Keratinocyte (primary cell): ENCODE measurements at regions not wholly inside any gene's neighbourhood (a gene's known extent, or its start where the extent isn't known, plus 50 kb on each side); places are given as distances from the start of the nearest gene placed in this dataset.

Experiments used
- DNase-seq: peaks from one replicate; pipeline ENCODE4 v3.0.0-alpha.2; 2011; ENCODE audit warnings: low read depth, missing footprints, low spot score
- FAIRE-seq: peaks from 2 replicates; lab custom pipeline; 2011; peaks lifted over from hg19 to GRCh38; lab: Jason Lieb, UNC
- H2AFZ ChIP-seq: 2 replicates; pipeline ENCODE4 v1.6.0; 2012; ENCODE audit warnings: low read length, control low read depth, inconsistent platforms; ENCODE audit not compliant: control insufficient read depth
- H3K27ac ChIP-seq: 2 replicates; pipeline ENCODE4 v1.5.1; 2011; ENCODE audit warnings: low read length; ENCODE audit not compliant: control insufficient read depth, insufficient read depth
- H3K27me3 ChIP-seq: 3 replicates; pipeline ENCODE4 v1.6.0; 2011; ENCODE audit warnings: low read length; ENCODE audit not compliant: control insufficient read depth, insufficient read depth; ENCODE audit errors: extremely low read depth
- H3K36me3 ChIP-seq, 2 experiments: 2 replicates in 1 of 2; 3 replicates in 1 of 2; pipeline ENCODE4 v1.5.1; 2011; ENCODE audit warnings: low read length in 2 of 2, mild to moderate bottlenecking in 1 of 2; ENCODE audit not compliant: control insufficient read depth in 2 of 2, insufficient read depth in 2 of 2; ENCODE audit errors: extremely low read depth in 1 of 2
- H3K4me1 ChIP-seq: 3 replicates; pipeline ENCODE4 v1.5.1; 2011; ENCODE audit warnings: low read length; ENCODE audit not compliant: control insufficient read depth, insufficient read depth; ENCODE audit errors: extremely low read depth
- H3K4me2 ChIP-seq: 3 replicates; pipeline ENCODE4 v1.6.0; 2011; ENCODE audit warnings: low read depth, low read length; ENCODE audit not compliant: control insufficient read depth, insufficient read depth; ENCODE audit errors: extremely low read depth
- H3K4me3 ChIP-seq, 3 experiments: fragments of 200-600 bp in 1 of 3; sonication (generic) in 1 of 3; 2 replicates in 2 of 3; 3 replicates in 1 of 3; pipeline ENCODE4 v1.5.1; 2011 to 2016; ENCODE audit warnings: low read length in 3 of 3, mild to moderate bottlenecking in 3 of 3, control low read depth in 2 of 3, inconsistent platforms in 1 of 3, low read depth in 1 of 3, mixed read lengths in 1 of 3, mixed run types in 1 of 3, moderate library complexity in 1 of 3; ENCODE audit not compliant: control insufficient read depth in 2 of 3, insufficient read depth in 2 of 3; ENCODE audit errors: extremely low read depth in 1 of 3
- H3K79me2 ChIP-seq: 2 replicates; pipeline ENCODE4 v1.6.0; 2012; ENCODE audit warnings: low read length; ENCODE audit not compliant: control insufficient read depth, insufficient read depth
- H3K9ac ChIP-seq: 3 replicates; pipeline ENCODE4 v1.6.0; 2011; ENCODE audit warnings: low read length; ENCODE audit not compliant: control insufficient read depth, insufficient read depth; ENCODE audit errors: extremely low read depth
- H3K9me1 ChIP-seq: 3 replicates; pipeline ENCODE4 v1.6.0; 2011; ENCODE audit warnings: low read length; ENCODE audit not compliant: control insufficient read depth, insufficient read depth; ENCODE audit errors: extremely low read depth
- H3K9me3 ChIP-seq: 2 replicates; pipeline ENCODE4 v1.5.1; 2012; ENCODE audit warnings: low read depth, low read length; ENCODE audit not compliant: control insufficient read depth
- H4K20me1 ChIP-seq: 3 replicates; pipeline ENCODE4 v1.6.0; 2011; ENCODE audit warnings: low read length; ENCODE audit not compliant: control insufficient read depth, insufficient read depth; ENCODE audit errors: extremely low read depth
- EZH2 ChIP-seq: IDR thresholded peaks from one replicate; pipeline ENCODE4 v1.6.1; 2012; ENCODE audit warnings: inconsistent platforms, mild to moderate bottlenecking, low read length, moderate library complexity
- dilution Hi-C: fragments of 300-500 bp; cut with MboI; formaldehyde crosslinking; loops from one replicate; pipeline ENCODE4 v1.7.0; 2020; ENCODE audit warnings: low sequenced_read_pairs; ENCODE audit not compliant: extremely low pct_ligation_motif_present
- TF ChIP-seq, protein P1 (sequence below), 3 experiments: IDR thresholded peaks in 1 of 3; conservative IDR thresholded peaks in 1 of 3; optimal IDR thresholded peaks in 1 of 3; 2 replicates in 2 of 3; 3 replicates in 1 of 3; pipeline versions ENCODE3 to v1.5.1; 2011; ENCODE audit warnings: low read length in 3 of 3, mild to moderate bottlenecking in 3 of 3, moderate library complexity in 2 of 3, control low read depth in 1 of 3, inconsistent platforms in 1 of 3; ENCODE audit not compliant: insufficient read depth in 2 of 3; ENCODE audit errors: extremely low read depth in 1 of 3

DNA sequence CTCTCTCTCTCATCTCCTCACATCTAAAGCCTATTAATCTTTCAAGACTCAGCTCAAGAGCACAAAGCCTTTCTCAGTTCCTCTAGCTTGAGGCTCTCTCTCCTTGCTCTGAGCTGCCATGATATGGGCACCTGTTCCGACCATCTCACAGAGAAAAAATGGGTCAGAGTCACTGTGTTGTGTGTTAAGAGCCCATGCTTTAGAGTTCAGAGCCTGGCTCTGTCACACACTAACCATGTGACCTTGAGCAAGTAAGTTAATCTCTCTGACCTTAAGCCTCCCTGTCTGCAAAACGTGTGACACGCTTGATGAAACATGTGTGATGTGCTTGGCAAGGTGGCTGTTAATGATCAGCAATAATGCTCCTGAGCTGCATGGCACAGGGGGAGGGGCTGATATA, 245.2 kb downstream of the DLEU7 start:
- H4K20me1 ChIP-seq, result no peaks in the 10 kb centered on the region
- no peaks in the 10 kb centered on the region for H3K9me1 ChIP-seq
- no peaks in the 10 kb centered on the region for H3K79me2 ChIP-seq
- no peak for DNase-seq
- no peak overlapping the region for H3K4me2 ChIP-seq
- no peak overlapping the region for H3K27ac ChIP-seq
- H3K4me3 ChIP-seq, result no peak overlapping the region
- H3K9me3 ChIP-seq, result no peaks in the 10 kb centered on the region
- dilution Hi-C loops, result no loop called here
- H3K4me1 ChIP-seq, result no peaks in the 10 kb centered on the region
- no peaks in the 10 kb centered on the region for H3K27me3 ChIP-seq
- TF ChIP-seq EZH2, result no peak
- TF ChIP-seq, protein P1, sequence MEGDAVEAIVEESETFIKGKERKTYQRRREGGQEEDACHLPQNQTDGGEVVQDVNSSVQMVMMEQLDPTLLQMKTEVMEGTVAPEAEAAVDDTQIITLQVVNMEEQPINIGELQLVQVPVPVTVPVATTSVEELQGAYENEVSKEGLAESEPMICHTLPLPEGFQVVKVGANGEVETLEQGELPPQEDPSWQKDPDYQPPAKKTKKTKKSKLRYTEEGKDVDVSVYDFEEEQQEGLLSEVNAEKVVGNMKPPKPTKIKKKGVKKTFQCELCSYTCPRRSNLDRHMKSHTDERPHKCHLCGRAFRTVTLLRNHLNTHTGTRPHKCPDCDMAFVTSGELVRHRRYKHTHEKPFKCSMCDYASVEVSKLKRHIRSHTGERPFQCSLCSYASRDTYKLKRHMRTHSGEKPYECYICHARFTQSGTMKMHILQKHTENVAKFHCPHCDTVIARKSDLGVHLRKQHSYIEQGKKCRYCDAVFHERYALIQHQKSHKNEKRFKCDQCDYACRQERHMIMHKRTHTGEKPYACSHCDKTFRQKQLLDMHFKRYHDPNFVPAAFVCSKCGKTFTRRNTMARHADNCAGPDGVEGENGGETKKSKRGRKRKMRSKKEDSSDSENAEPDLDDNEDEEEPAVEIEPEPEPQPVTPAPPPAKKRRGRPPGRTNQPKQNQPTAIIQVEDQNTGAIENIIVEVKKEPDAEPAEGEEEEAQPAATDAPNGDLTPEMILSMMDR (optimal IDR thresholded peaks at IDR 0.05 in 1 of 3, IDR thresholded peaks at IDR 0.05 in 1 of 3, conservative IDR thresholded peaks at IDR 0.05 in 1 of 3; ENCODE audit: extremely low read depth in 1 of 3, insufficient read depth in 2 of 3, low read length in 3 of 3), result no peak
- no peak overlapping the region for H2AFZ ChIP-seq
- no peak overlapping the region for H3K9ac ChIP-seq
- no peaks in the 10 kb centered on the region for H3K36me3 ChIP-seq
- FAIRE-seq, result no peak

DNA sequence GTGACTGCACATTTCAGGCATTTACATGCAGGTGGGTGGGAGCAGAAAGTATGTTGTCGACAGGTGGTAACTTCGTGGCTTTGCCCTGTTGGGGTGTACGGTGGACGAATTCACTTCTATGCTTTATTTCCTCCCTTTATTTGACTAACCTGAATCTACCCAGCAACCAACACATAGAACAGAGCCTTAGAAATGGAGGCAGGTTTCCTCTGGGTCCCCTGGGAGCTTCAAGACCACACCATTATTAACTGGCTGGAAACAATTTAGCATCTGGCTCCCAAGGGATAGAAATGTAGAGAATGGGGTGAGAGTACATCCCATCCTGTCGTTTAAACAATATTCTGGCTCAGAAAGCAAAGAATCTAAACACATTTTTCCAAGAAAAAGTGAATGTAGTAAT, 244.4 kb downstream of the DLEU7 start:
- dilution Hi-C loops, result no loop called here
- Histone ChIP-seq H4K20me1 (no peaks in the 10 kb centered on the region), H3K4me1 (no peaks in the 10 kb centered on the region), H3K9me1 (no peaks in the 10 kb centered on the region), H3K9ac (no peak overlapping the region), H3K4me3 (no peak overlapping the region), H3K27ac (no peak overlapping the region), H3K4me2 (no peak overlapping the region), H3K9me3 (no peaks in the 10 kb centered on the region), H2AFZ (no peak overlapping the region), H3K79me2 (no peaks in the 10 kb centered on the region), H3K27me3 (no peaks in the 10 kb centered on the region), H3K36me3 (no peaks in the 10 kb centered on the region)
- FAIRE-seq (no peak), DNase-seq (no peak)
- TF ChIP-seq, protein P1 (optimal IDR thresholded peaks at IDR 0.05 in 1 of 3, IDR thresholded peaks at IDR 0.05 in 1 of 3, conservative IDR thresholded peaks at IDR 0.05 in 1 of 3; ENCODE audit: extremely low read depth in 1 of 3, insufficient read depth in 2 of 3, low read length in 3 of 3), result no peak
- TF ChIP-seq EZH2, result no peak
